HEK293T (cell line): ENCODE measurements at regions not wholly inside any gene's neighbourhood (a gene's known extent, or its start where the extent isn't known, plus 50 kb on each side); places are given as distances from the start of the nearest gene placed in this dataset.

Experiments
- SUZ12 ChIP-seq: fragments of 450-650 bp; IDR thresholded peaks from 2 replicates; pipeline ENCODE4 v1.6.1; 2016; ENCODE audit warnings: mild to moderate bottlenecking
- ZNF384 ChIP-seq: fragments of 450-650 bp; IDR thresholded peaks from 2 replicates; pipeline ENCODE4 v1.6.1; 2016

- TF ChIP-seq ZNF384 (no peak), SUZ12 (no peak)
Observed at GRCh38 chr2:66032226-66032775, 402.6 kb upstream of the MEIS1 start.
